Activated CD8-positive, alpha-beta memory T cell treated with anti-CD3 and anti-CD28 coated beads, Interleukin-2, amount 50 U/mL, for 1 hour (primary cell): ENCODE measurements at regions not wholly inside any gene's neighbourhood (a gene's known extent, or its start where the extent isn't known, plus 50 kb on each side); places are given as distances from the start of the nearest gene placed in this dataset.
"Not testable (repeated sequence)": the region's sequence is repeated elsewhere in the genome, so short reads cannot be mapped to it uniquely, and the experiment has no call there.

Source experiments
- DNase-seq: peaks from one replicate; pipeline ENCODE4 v3.0.0-alpha.2; 2020; ENCODE audit errors: extremely low read depth

DNA sequence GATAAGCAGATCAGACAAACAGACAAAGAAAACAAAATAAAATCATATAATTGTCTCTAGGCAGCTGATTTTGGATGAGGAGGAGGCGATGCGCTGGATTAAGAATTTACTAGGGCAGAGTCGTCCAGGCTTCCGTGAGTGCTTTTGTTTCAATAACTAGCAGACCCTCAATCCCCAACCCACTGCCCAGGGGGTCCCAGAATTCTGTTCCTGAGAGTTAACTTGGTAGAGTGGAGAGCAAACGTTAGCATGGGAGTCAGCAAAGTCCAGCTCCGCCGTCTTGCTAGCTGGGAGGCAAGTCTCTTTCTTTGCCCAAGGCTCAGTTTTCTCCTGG is 95.5 kb upstream of the TBX5 start:
- no peak for DNase-seq

DNA sequence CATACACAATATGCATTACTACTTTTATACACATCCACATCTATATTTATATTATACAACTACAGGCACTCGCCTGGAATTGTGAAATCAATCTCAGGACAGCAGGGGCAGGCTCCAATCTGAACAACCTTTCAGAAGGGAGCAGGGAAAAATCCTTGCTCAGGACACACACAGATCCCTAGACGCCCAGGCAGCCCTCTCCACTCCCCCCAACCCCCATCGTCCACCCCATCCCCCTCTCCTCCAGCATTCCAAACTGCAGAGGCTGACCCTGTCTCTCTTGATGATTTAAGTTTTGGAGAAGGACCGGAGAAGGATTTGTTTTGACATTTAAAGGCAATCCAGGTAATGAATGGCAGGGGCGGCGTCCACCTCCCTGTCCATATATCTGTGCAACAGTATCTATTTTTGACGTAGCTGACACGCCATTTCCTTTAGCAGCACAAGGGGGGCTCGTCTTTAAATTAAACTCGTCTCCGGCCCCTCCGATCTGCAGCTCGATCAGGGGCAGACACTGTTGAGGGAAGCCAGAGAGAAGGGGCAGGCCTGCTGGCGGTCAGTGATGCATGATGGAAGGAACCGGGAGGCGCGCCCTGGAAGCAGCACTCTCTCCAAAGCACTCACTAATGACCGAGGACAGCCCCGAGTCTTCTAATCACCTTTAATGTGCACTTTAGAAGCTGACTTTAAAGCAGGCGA is 95.0 kb upstream of the TBX5 start:
- no peak for DNase-seq

DNA sequence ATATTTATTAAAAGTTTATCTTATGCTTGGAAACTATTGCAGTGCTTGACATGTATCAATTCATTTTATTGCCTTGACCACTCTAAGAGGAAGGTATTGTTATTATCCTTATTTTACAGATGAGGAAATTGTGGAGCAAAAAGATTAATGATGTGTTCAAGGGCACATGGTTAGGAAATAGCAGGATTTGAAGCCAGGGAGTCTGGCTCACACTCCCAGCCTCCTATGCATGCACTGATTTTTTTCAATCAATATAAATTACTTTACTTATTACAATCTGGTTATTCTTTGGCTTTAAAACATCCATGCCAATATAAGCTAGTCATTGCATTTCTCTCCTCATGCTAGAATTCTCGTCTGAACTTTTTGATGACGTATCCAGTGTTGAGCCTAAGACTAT is 94.2 kb upstream of the TBX5 start:
- DNase-seq, result no peak

DNA sequence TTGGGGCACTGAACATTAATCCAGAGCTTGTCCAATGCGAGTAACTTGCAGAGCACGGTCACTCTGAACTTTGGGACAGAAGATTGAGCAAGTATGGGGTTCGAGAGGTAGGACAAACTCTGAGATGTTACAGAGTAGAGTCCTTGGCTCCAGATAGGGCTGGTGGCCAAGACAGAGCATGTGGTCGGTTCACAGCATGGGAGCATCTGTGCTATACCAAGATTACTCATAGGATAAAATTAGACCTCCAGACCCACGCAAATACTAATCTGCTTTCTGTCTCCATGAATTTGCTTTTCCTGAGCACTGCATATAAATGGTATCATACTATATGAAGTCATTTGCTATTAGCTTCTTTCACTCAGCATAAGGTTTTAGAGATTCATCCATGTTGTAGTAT is 93.4 kb upstream of the TBX5 start:
- no peak for DNase-seq

DNA sequence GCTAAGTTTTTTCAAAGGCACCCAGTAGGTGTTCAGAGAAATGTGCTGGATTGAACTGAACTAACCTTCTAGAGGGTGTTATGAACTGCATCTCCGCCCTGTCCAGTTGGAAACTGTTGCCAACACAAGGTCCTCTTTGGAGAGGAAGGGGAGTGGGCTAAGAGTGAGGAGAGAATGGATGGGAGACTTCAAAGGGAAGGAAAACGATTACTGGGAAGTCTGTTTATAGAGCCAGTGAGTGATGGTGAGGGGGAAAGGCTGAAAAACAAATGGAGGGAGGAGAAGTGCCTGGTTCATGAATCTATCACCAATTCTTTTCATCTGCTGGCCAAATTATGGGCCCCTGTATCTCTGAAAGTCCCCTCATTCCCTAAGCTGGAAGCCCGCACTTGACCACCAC is 86.0 kb upstream of the TBX5 start:
- no peak for DNase-seq

DNA sequence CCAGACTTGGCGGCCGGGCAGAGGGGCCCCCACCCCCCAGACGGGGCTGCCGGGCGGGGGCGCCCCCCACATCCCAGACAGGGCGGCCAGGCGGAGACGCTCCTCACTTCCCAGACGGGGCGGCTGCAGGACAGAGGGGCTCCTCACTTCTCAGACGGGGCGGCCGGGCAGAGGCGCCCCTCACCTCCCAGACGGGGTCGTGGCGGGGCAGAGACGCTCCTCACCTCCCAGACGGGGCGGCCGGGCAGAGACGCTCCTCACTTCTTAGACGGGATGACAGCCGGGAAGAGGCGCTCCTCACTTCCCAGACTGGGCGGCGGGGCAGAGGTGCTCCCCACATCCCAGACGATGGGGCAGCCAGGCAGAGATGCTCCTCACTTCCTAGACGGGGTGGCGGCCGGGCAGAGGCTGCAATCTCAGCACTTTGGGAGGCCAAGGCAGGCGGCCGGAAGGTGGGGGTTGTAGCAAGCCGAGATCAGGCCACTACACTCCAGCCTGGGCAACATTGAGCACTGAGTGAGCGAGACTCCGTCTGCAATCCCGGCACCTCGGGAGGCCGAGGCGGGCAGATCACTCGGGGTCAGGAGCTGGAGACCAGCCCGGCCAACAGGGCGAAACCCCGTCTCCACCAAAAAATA is 79.0 kb upstream of the TBX5 start:
- DNase-seq, result not testable (repeated sequence)

DNA sequence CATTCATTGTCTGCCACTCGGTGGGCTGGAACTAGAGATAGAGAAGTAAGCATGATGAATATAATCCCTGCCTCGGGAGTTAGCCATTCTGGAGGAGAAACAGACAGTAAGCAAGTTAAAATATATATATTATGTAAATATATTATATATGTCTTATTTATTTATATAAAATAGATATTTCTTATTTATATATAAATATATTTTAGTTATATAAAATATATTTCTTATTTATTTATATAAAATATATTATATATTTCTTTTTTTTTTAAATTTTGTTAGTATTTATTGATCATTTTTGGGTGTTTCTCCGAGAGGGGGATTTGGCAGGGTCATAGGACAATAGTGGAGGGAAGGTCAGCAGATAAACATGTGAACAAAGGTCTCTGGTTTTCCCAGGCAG is 78.1 kb upstream of the TBX5 start:
- no peak for DNase-seq

DNA sequence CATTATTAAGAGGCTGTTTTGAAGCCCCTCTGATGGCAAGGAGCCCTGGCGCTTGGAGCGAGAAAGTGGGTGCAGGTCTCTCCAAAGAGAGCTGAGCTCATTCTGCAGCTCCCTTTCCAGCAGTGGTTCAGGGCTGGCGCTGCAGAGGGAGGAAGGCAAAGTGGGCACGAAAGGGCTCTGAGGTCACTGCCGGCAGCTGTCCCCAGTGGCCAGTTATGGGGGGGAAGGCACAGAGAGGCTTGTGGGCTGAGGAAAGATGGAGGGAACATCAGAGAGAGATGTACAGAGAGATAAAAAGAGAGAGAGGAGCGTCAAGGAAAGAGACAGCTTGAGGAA is 75.2 kb upstream of the TBX5 start:
- DNase-seq, result no peak

DNA sequence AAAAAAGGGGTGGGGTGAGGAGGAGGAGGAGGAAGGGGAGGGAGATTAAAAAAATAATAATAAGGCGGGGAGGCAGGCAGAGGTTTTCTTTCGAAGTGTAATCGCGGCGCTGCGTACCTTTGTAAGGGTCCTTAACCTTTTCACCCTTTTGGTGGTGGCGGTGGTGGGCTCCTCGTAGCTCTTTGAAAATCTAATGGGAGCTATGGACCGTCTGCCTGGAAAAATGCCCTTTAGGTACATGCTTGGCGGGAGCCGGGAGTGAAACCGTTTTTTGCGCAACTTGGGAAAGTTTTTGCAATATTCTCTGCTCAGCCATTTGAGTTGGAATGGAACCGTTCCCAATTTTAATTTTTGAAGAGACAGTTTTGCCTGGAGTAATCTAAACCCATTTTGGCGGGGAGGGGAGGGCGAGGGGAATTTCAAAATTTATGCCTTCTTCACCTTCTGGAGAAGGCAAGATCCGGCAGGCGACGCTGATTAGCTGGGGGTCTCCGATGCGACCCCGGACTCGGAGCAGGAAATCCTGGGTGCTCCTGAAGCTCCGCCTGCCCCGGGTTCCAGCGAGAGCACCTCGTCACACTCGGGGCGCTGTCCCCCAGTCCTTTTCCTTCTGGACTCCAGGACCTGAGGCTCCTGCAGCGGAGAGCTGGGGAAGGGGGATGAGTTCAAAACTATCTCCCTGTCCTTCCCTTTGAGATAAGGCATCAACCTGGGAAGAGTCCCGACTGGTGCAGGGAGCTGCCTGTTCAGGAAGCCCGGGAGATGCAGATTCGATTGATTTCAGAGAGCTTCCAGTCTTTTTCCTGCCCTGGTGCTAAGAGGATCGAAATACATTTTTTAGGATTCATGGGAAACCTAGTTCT is 74.6 kb upstream of the TBX5 start:
- DNase-seq, result no peak

DNA sequence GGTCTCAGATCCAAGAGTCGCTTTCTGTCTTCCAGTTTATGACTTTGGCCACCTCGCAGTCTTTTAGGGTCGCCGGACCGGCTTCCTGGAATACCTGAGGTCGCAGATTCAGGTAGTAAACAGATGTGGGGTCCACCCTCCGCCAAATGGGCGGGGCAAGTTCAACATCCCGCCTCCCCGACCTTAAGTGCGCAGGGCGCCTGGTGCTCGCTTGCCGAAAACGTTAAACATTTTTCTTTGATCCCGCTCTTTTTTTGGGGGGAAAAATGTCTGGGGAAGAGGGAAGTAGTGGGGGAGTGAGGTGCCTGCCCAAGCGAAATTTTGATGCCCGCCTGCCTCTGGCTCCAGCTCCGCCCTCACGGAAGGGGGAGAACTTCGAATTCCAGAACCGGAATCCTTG is 73.9 kb upstream of the TBX5 start:
- DNase-seq, result no peak

DNA sequence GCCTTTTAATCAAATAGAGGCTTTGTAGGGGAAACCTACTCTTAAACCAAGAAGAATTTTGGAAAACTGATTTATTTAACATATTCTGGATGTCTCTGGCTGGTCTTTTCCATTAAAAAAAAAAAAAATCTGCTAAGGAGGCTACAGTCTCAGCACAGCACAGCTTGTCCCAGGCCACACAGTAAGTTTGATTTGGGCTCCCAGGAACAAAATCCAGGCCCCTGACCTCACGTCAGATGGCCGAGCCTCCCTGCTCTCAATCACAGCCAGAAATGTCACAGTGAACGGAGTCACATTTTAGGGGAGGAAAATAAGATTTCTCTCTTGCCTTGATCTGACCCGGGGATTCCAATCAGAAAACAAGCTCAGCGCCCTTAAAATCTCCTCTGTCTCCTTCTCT is 72.9 kb upstream of the TBX5 start:
- no peak for DNase-seq

DNA sequence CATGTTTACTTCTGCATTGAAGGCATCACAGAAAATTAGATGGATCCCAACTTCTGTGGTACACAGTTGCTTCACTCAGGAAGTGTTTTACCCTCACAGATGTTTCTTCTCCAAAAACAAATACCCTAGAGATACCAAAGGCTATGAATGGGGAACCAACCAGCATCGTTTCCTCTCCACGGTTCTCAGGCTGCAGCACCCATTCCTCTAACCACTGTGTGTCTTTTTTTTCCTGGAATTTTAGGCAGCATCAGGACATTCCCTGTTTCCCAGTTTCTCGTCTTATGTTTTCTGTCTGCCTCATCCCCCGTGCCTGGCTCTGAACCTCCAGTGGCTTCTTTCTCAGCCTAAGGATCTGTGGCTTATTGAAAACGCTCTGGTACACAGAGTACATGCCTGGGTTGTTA is 72.0 kb upstream of the TBX5 start:
- no peak for DNase-seq

DNA sequence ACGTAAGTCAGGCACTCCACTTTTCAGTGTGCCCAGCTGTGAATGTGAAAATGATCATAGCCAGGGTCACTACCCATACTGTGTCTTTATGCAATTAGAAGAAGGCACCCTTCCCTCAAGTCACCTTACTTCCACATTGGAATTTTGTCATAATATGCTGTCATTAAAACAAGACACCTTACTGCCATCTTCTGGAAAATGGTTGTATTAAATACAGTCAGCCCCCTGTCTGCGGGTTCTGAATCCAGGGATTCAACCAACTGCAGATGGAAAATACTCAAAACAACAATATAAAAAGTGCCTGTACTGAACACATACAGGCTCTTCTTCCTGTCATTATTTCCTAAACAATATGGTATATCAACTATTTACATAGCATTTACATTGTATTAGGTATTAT is 70.2 kb upstream of the TBX5 start:
- DNase-seq, result no peak

DNA sequence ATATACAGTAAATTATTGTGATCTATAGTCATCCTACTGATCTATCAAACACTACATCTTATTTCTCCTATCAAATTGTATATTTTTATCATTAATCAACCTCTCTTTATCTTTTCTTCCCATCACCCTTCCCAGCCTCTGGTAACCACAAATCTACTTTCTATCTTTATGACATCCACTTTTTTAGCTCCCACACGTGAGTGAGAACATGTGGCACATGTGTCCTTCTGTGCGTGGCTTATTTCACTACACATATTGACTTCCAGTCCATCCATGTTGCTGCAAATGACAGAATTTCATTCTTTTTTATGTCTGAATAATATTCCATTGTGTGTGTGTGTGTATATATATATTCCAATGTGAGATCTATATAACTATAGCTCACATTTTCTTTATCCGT is 67.8 kb upstream of the TBX5 start:
- no peak for DNase-seq

DNA sequence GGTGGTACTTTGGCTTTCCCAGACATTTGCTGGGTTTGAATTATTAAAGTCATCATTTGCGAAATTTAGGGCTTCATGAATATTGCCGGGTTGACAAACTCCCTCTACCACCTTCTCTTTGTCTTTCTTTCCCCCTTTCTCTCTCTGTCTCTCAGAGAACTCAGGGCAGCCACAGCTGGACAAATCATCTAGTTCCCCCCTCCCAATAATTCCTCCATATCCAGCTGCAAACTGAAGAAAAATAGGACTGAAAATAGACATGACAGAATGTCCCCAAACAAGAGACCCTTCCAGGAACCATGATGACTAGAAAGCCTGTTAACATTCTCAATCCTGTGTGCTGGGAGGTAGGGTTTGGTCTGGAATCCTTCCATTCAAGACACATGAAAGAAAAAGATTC is 67.1 kb upstream of the TBX5 start:
- DNase-seq, result no peak

DNA sequence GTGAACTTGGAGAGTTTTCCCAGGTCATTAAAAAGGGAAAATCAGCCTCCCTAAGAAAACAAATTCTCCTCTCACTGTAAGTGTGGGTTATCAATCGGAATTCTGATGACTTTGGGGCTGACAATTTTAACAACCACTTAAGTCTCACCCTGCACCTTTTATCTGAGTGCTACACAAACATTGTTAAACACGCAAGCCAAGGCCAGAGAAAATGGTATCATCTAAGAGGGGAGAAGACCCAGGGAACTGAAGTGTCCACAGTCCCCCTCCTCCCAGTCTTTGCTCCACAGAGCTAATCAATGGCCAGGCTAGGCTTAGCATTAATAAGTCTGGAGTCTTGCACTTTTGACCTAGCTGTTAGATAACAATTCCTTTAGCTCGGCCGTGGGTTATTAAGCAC is 51.7 kb upstream of the TBX5 start:
- no peak for DNase-seq
